A549 (cell line): ENCODE measurements at regions not wholly inside any gene's neighbourhood (a gene's known extent, or its start where the extent isn't known, plus 50 kb on each side); places are given as distances from the start of the nearest gene placed in this dataset.

Experiments
- EP300 ChIP-seq, 2 experiments: fragments of >200 bp; sonication (Bioruptor Twin); formaldehyde crosslinking; IDR thresholded peaks; 2 replicates in 1 of 2; 3 replicates in 1 of 2; pipeline ENCODE4 v1.6.1; 2016 to 2017
- FOSL2 ChIP-seq, 2 experiments: fragments of 450-650 bp in 1 of 2; fragments of >200 bp in 1 of 2; sonication (Bioruptor Twin) in 1 of 2; formaldehyde crosslinking; IDR thresholded peaks; 2 replicates each; pipeline versions ENCODE4 v1.5.0 to v1.6.1; 2016 to 2020; ENCODE audit warnings: mild to moderate bottlenecking in 1 of 2, moderate library complexity in 1 of 2
- PBX3 ChIP-seq: IDR thresholded peaks from 2 replicates; pipeline ENCODE4 v1.6.1; 2012
- POLR2A ChIP-seq: IDR thresholded peaks from 2 replicates; pipeline ENCODE4 v1.6.1; 2012; ENCODE audit warnings: mild to moderate bottlenecking, low read length
- RCOR1 ChIP-seq: fragments of 150-350 bp; IDR thresholded peaks from 2 replicates; pipeline ENCODE4 v1.6.1; 2014; ENCODE audit warnings: antibody characterized with exemption, low read length, low read depth
- RNF2 ChIP-seq: fragments of 200-600 bp; sonication (generic); IDR thresholded peaks from 2 replicates; pipeline ENCODE4 v1.6.1; 2016; ENCODE audit warnings: low read depth, mild to moderate bottlenecking, antibody characterized with exemption, moderate library complexity, borderline replicate concordance
- TF ChIP-seq, protein P1 (sequence below): fragments of >200 bp; sonication (Bioruptor Twin); formaldehyde crosslinking; IDR thresholded peaks from 3 replicates; pipeline ENCODE4 v1.5.1; 2016

DNA sequence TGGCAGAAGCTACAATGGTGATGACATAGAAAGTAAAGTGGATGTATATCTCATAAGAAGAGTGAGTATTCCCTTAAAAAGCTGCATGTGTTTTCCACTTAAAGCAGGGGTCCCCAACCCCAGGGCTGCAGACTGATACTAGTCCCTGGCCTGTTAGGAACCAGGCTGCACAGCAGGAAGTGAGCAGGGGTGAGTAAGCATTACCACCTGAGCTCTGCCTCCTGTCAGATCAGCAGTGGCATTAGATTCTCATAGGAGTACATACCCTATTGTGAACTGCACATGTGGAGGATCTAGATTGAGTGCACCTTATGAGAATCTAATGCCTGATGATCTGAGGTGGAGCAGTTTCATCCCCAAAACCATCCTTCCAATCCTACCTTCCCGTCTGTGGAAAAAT lies 126.1 kb upstream of the CMC1 start:
- TF ChIP-seq, protein P1, sequence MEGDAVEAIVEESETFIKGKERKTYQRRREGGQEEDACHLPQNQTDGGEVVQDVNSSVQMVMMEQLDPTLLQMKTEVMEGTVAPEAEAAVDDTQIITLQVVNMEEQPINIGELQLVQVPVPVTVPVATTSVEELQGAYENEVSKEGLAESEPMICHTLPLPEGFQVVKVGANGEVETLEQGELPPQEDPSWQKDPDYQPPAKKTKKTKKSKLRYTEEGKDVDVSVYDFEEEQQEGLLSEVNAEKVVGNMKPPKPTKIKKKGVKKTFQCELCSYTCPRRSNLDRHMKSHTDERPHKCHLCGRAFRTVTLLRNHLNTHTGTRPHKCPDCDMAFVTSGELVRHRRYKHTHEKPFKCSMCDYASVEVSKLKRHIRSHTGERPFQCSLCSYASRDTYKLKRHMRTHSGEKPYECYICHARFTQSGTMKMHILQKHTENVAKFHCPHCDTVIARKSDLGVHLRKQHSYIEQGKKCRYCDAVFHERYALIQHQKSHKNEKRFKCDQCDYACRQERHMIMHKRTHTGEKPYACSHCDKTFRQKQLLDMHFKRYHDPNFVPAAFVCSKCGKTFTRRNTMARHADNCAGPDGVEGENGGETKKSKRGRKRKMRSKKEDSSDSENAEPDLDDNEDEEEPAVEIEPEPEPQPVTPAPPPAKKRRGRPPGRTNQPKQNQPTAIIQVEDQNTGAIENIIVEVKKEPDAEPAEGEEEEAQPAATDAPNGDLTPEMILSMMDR, result no peak
- TF ChIP-seq POLR2A (no peak), PBX3 (no peak), RCOR1 (no peak), RNF2 (no peak), EP300 (IDR thresholded peaks at IDR 0.05) (no peak), FOSL2 (IDR thresholded peaks at IDR 0.05) (no peak), FOSL2 (CRISPR knock-in tag; IDR thresholded peaks at IDR 0.05) (no peak)
